WTC11 (cell line): ENCODE measurements at regions not wholly inside any gene's neighbourhood (a gene's known extent, or its start where the extent isn't known, plus 50 kb on each side); places are given as distances from the start of the nearest gene placed in this dataset.

ENCODE experiments used
- ATAC-seq: fragments of 200-7000 bp; cut with Tn5 transposase; 2 replicates; pipeline ENCODE4 v1.10.0; 2021; ENCODE audit warnings: mild to moderate bottlenecking, moderate library complexity
- CTCF ChIA-PET: fragments of 300-600 bp; sonication (Branson Sonifier 250); formaldehyde crosslinking; loops from one replicate; lab custom pipeline; 2021; ENCODE audit warnings: antibody characterized with exemption; lab: Charles Lee
- POLR2A ChIA-PET: fragments of 350-600 bp; sonication (Branson Sonifier 250); formaldehyde crosslinking; loops from one replicate; lab custom pipeline; 2021; ENCODE audit warnings: antibody characterized with exemption; lab: Charles Lee
- DNase-seq: peaks from one replicate; pipeline ENCODE4 v3.0.0; 2021; ENCODE audit warnings: low spot score
- H3K27ac Mint-ChIP-seq: 2 replicates; pipeline ENCODE4 v1.8.0; 2021; ENCODE audit warnings: mixed read lengths
- H3K27me3 Mint-ChIP-seq: 2 replicates; pipeline ENCODE4 v1.8.0; 2021; ENCODE audit warnings: low read depth, mild to moderate bottlenecking, moderate library complexity, mixed read lengths
- H3K36me3 Mint-ChIP-seq: 2 replicates; pipeline ENCODE4 v1.8.0; 2021; ENCODE audit warnings: mixed read lengths
- H3K4me1 Mint-ChIP-seq: 2 replicates; pipeline ENCODE4 v1.8.0; 2022; ENCODE audit warnings: mixed read lengths
- H3K4me3 Mint-ChIP-seq: 2 replicates; pipeline ENCODE4 v1.8.0; 2021; ENCODE audit warnings: mild to moderate bottlenecking, moderate library complexity, mixed read lengths
- H3K9me3 Mint-ChIP-seq: 2 replicates; pipeline ENCODE4 v1.8.0; 2021; ENCODE audit warnings: mixed read lengths
- CREB1 ChIP-seq: sonication (generic); formaldehyde crosslinking; IDR thresholded peaks from 2 replicates; pipeline ENCODE4 v1.8.0; 2023; ENCODE audit warnings: mild to moderate bottlenecking, missing genetic modification reagents
- FOXK1 ChIP-seq: sonication (generic); formaldehyde crosslinking; IDR thresholded peaks from 2 replicates; pipeline ENCODE4 v1.8.0; 2022; ENCODE audit warnings: mild to moderate bottlenecking, moderate library complexity, missing genetic modification reagents
- FOXP1 ChIP-seq: sonication (generic); formaldehyde crosslinking; IDR thresholded peaks from 2 replicates; pipeline ENCODE4 v1.8.0; 2022; ENCODE audit warnings: missing genetic modification reagents, mild to moderate bottlenecking, moderate library complexity, borderline replicate concordance
- HMGA2 ChIP-seq: fragments of 250-450 bp; sonication (Bioruptor Pico); IDR thresholded peaks from 2 replicates; pipeline ENCODE4 v1.4.0; 2021; ENCODE audit warnings: mild to moderate bottlenecking, moderate library complexity
- MYBL2 ChIP-seq: sonication (generic); formaldehyde crosslinking; IDR thresholded peaks from 2 replicates; pipeline ENCODE4 v1.8.1; 2023; ENCODE audit warnings: mild to moderate bottlenecking, moderate library complexity, missing genetic modification reagents
- OVOL2 ChIP-seq: fragments of 250-450 bp; sonication (Bioruptor Pico); IDR thresholded peaks from 2 replicates; pipeline ENCODE4 v1.9.0; 2021; ENCODE audit warnings: mild to moderate bottlenecking, borderline replicate concordance
- SMAD4 ChIP-seq: sonication (generic); formaldehyde crosslinking; IDR thresholded peaks from 2 replicates; pipeline ENCODE4 v1.8.0; 2022; ENCODE audit warnings: mild to moderate bottlenecking, missing genetic modification reagents
- TF ChIP-seq, protein P1 (sequence below): sonication (generic); formaldehyde crosslinking; IDR thresholded peaks from 2 replicates; pipeline ENCODE4 v1.8.1; 2022; ENCODE audit warnings: mild to moderate bottlenecking, missing genetic modification reagents, moderate library complexity, borderline replicate concordance
- TF ChIP-seq, protein P2 (sequence below): sonication (generic); formaldehyde crosslinking; IDR thresholded peaks from 2 replicates; pipeline ENCODE4 v1.8.0; 2023; ENCODE audit warnings: missing genetic modification reagents
- TF ChIP-seq, protein P3 (sequence below): sonication (generic); formaldehyde crosslinking; conservative IDR thresholded peaks from 2 replicates; pipeline ENCODE4 v1.8.1; 2022; ENCODE audit warnings: mild to moderate bottlenecking, missing genetic modification reagents
- TF ChIP-seq, protein P4 (sequence below): sonication (generic); formaldehyde crosslinking; IDR thresholded peaks from 2 replicates; pipeline ENCODE4 v1.8.0; 2022; ENCODE audit warnings: mild to moderate bottlenecking, missing genetic modification reagents
- TF ChIP-seq, protein P5 (sequence below): sonication (generic); formaldehyde crosslinking; IDR thresholded peaks from 2 replicates; pipeline ENCODE4 v1.8.1; 2022; ENCODE audit warnings: mild to moderate bottlenecking, moderate library complexity, missing genetic modification reagents
- TF ChIP-seq, protein P6 (sequence below): sonication (generic); formaldehyde crosslinking; IDR thresholded peaks from 2 replicates; pipeline ENCODE4 v1.8.1; 2023; ENCODE audit warnings: mild to moderate bottlenecking, missing genetic modification reagents, borderline replicate concordance
- TF ChIP-seq, protein P7 (sequence below): sonication (generic); formaldehyde crosslinking; IDR thresholded peaks from 2 replicates; pipeline ENCODE4 v1.8.0; 2023; ENCODE audit warnings: mild to moderate bottlenecking, missing genetic modification reagents
- TF ChIP-seq, protein P8 (sequence below): sonication (generic); formaldehyde crosslinking; IDR thresholded peaks from 2 replicates; pipeline ENCODE4 v1.8.1; 2022; ENCODE audit warnings: missing genetic modification reagents, borderline replicate concordance

DNA sequence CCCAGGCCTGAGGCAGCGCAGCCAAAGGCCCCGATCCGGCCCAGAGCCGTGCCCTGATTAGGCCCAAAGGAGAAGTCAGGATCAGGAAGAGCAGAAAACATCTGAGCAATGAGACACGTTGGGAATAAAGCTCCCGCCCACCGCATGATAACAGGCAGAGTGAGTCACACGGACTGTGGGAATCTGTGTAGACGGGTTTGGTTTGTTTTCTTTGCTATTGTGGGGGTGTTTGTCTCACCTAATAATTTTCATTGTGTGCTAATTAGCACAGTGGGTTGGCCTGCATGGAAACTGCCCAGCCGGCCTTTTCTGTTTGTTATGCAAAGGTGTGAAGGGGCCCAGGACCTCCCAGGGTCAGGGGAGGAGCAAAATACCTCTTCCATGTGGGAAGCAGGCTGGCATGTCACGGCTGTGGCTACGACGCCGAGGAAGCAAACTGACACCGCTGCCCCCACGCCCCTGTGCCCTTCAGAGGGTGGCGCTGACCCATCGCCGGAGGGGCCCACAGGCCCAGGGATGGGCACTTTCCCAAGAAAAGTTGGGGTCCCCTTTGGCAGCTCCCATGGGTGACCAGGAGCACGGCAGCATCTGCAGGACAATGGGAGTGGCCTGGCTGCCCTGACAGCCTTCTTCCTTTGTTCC, 68.4 kb upstream of the CTDP1 start (continued):
- TF ChIP-seq SMAD4 (CRISPR knock-in tag) (no peak), FOXK1 (CRISPR knock-in tag) (no peak), MYBL2 (CRISPR knock-in tag) (0 out of 2 replicates have a peak, but pooled peaks have one; percentile 54), CREB1 (peak; percentile 67; the same call in 1 of the 2 replicates), HMGA2 (CRISPR knock-in tag) (no peak)
- TF ChIP-seq, all 79 proteins: peak for 5

DNA sequence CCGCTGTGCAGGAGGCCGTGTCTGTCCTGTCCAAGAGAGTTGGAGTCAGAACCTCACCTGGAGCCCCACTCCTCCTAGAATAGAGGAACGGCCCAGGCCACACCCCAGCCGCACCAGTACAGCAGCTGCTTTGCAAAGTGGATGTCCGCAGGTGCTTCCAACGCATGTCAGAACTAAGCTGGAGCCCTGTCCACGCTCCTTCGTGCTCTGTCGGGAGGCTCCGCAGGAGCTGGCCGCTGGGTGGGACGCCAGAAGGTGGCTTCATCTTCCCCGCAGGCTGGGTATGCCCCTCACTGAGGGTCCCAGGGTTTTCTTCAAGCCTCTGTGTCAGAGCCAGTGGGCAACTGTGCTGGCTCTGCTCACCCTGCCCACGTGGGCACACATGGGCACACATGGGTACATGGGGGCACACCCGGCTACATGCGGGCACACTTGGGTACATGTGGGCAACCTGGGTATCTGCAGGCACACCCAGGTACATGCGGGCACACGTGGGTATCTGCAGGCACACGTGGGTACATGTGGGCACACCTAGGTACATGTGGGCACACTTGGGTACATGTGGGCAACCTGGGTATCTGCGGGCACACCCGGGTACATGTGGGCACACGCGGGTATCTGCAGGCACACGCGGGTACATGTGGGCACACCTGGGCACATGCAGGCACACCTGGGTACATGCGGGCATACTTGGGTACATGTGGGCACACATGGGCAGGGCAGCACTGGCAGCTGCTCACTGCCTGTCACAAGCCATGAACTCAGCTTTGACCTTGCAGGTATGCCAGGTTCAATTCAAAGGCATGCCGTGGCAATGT, 67.1 kb upstream of the CTDP1 start:
- ChIA-PET POLR2A (interaction anchor here (0.7 kb wide), 1 partner anchor 24 kb away, joined by 3 read pairs; no protein-coding TSS in a partner anchor), CTCF (interaction anchor here (1.3 to 2.6 kb wide), 2 partner anchors 209 to 232 kb away, joined by 3 to 7 read pairs; no protein-coding TSS in a partner anchor)
- Mint-ChIP-seq H3K4me3 (no peak overlapping the region), H3K9me3 (no peaks in the 10 kb centered on the region), H3K27me3 (peaks cover 3% of the 10 kb centered on the region; the same call in 1 of the 2 replicates), H3K27ac (no peak overlapping the region), H3K4me1 (peaks cover 10% of the 10 kb centered on the region), H3K36me3 (no peaks in the 10 kb centered on the region)
- TF ChIP-seq, protein P1, sequence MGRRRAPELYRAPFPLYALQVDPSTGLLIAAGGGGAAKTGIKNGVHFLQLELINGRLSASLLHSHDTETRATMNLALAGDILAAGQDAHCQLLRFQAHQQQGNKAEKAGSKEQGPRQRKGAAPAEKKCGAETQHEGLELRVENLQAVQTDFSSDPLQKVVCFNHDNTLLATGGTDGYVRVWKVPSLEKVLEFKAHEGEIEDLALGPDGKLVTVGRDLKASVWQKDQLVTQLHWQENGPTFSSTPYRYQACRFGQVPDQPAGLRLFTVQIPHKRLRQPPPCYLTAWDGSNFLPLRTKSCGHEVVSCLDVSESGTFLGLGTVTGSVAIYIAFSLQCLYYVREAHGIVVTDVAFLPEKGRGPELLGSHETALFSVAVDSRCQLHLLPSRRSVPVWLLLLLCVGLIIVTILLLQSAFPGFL, result no peak
- TF ChIP-seq FOXP1 (CRISPR knock-in tag), result 0 out of 2 replicates have a peak, but pooled peaks have one; percentile 17
- no peak for DNase-seq
- no peak for ATAC-seq

DNA sequence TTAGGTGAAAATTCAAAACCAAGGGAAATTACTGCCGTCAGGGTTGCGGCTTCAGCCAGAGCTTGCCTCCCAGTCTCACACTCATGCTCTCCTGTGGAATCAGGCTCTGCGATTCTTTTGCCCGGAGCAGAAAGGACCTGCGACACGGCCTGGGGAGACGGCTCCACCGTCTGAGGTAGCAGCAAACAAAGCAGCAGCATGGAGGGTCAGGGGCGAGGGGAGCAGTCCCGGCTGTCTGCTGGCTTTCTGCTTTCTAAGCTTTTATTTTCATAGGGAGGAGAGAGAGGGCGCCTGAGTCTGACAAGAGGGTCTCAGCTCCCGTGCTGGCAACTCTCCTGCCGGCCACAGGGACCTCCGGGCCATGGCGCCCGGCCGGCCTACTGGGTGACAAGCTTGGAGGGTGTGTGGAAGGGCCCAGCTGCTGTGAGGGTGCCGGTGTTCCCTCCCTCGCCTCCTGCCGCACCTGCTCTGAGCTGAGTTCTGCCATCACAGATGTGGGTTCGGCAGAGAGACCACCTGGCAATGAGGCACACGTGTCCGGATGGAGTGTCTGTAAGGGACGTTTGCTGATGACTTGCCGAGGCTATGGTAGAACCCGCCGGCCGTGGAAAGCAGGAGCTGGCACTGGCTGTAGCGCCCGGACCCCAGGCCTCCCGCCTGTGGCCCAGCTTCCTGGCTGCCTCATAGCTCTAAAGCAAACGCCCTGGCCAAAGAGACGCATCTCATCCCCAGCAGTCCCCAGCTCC, 66.2 kb upstream of the CTDP1 start:
- DNase-seq (no peak), ATAC-seq (no peak)
- peaks cover 10% of the 10 kb centered on the region for H3K4me1 Mint-ChIP-seq
- H3K9me3 Mint-ChIP-seq, result no peaks in the 10 kb centered on the region
- no peak overlapping the region for H3K4me3 Mint-ChIP-seq
- ChIA-PET CTCF (interaction anchor here (0.8 to 2.6 kb wide), 3 partner anchors 96 to 233 kb away, joined by 3 to 7 read pairs (median 3); no protein-coding TSS in a partner anchor), POLR2A (no interaction called here)
- no peak overlapping the region for H3K27ac Mint-ChIP-seq
- H3K36me3 Mint-ChIP-seq, result no peaks in the 10 kb centered on the region
- peaks cover 3% of the 10 kb centered on the region; the same call in 1 of the 2 replicates for H3K27me3 Mint-ChIP-seq
- TF ChIP-seq, protein P2, sequence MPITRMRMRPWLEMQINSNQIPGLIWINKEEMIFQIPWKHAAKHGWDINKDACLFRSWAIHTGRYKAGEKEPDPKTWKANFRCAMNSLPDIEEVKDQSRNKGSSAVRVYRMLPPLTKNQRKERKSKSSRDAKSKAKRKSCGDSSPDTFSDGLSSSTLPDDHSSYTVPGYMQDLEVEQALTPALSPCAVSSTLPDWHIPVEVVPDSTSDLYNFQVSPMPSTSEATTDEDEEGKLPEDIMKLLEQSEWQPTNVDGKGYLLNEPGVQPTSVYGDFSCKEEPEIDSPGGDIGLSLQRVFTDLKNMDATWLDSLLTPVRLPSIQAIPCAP (CRISPR knock-in tag), result no peak
- TF ChIP-seq, protein P3, sequence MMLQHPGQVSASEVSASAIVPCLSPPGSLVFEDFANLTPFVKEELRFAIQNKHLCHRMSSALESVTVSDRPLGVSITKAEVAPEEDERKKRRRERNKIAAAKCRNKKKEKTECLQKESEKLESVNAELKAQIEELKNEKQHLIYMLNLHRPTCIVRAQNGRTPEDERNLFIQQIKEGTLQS, result no peak
- TF ChIP-seq, protein P4, sequence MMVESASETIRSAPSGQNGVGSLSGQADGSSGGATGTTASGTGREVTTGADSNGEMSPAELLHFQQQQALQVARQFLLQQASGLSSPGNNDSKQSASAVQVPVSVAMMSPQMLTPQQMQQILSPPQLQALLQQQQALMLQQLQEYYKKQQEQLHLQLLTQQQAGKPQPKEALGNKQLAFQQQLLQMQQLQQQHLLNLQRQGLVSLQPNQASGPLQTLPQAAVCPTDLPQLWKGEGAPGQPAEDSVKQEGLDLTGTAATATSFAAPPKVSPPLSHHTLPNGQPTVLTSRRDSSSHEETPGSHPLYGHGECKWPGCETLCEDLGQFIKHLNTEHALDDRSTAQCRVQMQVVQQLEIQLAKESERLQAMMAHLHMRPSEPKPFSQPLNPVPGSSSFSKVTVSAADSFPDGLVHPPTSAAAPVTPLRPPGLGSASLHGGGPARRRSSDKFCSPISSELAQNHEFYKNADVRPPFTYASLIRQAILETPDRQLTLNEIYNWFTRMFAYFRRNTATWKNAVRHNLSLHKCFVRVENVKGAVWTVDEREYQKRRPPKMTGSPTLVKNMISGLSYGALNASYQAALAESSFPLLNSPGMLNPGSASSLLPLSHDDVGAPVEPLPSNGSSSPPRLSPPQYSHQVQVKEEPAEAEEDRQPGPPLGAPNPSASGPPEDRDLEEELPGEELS (CRISPR knock-in tag), result no peak
- no peak for TF ChIP-seq OVOL2
- TF ChIP-seq, protein P5, sequence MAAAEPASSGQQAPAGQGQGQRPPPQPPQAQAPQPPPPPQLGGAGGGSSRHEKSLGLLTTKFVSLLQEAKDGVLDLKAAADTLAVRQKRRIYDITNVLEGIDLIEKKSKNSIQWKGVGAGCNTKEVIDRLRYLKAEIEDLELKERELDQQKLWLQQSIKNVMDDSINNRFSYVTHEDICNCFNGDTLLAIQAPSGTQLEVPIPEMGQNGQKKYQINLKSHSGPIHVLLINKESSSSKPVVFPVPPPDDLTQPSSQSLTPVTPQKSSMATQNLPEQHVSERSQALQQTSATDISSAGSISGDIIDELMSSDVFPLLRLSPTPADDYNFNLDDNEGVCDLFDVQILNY (CRISPR knock-in tag), result no peak
- TF ChIP-seq, protein P6, sequence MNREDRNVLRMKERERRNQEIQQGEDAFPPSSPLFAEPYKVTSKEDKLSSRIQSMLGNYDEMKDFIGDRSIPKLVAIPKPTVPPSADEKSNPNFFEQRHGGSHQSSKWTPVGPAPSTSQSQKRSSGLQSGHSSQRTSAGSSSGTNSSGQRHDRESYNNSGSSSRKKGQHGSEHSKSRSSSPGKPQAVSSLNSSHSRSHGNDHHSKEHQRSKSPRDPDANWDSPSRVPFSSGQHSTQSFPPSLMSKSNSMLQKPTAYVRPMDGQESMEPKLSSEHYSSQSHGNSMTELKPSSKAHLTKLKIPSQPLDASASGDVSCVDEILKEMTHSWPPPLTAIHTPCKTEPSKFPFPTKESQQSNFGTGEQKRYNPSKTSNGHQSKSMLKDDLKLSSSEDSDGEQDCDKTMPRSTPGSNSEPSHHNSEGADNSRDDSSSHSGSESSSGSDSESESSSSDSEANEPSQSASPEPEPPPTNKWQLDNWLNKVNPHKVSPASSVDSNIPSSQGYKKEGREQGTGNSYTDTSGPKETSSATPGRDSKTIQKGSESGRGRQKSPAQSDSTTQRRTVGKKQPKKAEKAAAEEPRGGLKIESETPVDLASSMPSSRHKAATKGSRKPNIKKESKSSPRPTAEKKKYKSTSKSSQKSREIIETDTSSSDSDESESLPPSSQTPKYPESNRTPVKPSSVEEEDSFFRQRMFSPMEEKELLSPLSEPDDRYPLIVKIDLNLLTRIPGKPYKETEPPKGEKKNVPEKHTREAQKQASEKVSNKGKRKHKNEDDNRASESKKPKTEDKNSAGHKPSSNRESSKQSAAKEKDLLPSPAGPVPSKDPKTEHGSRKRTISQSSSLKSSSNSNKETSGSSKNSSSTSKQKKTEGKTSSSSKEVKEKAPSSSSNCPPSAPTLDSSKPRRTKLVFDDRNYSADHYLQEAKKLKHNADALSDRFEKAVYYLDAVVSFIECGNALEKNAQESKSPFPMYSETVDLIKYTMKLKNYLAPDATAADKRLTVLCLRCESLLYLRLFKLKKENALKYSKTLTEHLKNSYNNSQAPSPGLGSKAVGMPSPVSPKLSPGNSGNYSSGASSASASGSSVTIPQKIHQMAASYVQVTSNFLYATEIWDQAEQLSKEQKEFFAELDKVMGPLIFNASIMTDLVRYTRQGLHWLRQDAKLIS, result no peak
- TF ChIP-seq, protein P7, sequence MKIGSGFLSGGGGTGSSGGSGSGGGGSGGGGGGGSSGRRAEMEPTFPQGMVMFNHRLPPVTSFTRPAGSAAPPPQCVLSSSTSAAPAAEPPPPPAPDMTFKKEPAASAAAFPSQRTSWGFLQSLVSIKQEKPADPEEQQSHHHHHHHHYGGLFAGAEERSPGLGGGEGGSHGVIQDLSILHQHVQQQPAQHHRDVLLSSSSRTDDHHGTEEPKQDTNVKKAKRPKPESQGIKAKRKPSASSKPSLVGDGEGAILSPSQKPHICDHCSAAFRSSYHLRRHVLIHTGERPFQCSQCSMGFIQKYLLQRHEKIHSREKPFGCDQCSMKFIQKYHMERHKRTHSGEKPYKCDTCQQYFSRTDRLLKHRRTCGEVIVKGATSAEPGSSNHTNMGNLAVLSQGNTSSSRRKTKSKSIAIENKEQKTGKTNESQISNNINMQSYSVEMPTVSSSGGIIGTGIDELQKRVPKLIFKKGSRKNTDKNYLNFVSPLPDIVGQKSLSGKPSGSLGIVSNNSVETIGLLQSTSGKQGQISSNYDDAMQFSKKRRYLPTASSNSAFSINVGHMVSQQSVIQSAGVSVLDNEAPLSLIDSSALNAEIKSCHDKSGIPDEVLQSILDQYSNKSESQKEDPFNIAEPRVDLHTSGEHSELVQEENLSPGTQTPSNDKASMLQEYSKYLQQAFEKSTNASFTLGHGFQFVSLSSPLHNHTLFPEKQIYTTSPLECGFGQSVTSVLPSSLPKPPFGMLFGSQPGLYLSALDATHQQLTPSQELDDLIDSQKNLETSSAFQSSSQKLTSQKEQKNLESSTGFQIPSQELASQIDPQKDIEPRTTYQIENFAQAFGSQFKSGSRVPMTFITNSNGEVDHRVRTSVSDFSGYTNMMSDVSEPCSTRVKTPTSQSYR (CRISPR knock-in tag), result no peak
- TF ChIP-seq, protein P8, sequence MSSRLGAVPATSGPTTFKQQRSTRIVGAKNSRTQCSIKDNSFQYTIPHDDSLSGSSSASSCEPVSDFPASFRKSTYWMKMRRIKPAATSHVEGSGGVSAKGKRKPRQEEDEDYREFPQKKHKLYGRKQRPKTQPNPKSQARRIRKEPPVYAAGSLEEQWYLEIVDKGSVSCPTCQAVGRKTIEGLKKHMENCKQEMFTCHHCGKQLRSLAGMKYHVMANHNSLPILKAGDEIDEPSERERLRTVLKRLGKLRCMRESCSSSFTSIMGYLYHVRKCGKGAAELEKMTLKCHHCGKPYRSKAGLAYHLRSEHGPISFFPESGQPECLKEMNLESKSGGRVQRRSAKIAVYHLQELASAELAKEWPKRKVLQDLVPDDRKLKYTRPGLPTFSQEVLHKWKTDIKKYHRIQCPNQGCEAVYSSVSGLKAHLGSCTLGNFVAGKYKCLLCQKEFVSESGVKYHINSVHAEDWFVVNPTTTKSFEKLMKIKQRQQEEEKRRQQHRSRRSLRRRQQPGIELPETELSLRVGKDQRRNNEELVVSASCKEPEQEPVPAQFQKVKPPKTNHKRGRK (CRISPR knock-in tag), result no peak
